Islet precursor cell (in vitro differentiated cells): ENCODE measurements at regions not wholly inside any gene's neighbourhood (a gene's known extent, or its start where the extent isn't known, plus 50 kb on each side); places are given as distances from the start of the nearest gene placed in this dataset.
"Not testable (repeated sequence)": the region's sequence is repeated elsewhere in the genome, so short reads cannot be mapped to it uniquely, and the experiment has no call there.

Experiments
- DNase-seq: peaks from one replicate; pipeline ENCODE4 v3.0.0-alpha.2; 2018

- no peak for DNase-seq
Measured at GRCh38 chr15:92805080-92805690, 94.9 kb upstream of the CHD2 start.

DNA sequence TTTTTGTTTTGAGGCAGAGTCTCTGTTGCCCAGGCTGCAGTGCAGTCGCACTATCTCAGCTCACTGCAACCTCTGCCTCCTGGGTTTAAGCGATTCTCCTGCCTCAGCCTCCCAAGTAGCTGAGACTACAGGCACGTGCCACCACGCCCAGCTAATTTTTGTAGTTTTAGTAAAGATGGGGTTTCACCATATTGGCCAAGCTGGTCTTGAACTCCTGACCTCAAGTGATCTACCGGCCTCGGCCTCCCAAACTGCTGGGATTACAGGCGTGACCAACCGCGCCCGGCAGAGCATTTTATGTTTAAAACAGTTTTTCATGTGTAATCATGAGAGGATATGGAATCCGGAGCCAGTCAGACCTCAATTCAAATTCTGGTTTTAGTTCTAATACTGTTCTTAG lies 94.0 kb upstream of the CHD2 start:
- not testable (repeated sequence) for DNase-seq

DNA sequence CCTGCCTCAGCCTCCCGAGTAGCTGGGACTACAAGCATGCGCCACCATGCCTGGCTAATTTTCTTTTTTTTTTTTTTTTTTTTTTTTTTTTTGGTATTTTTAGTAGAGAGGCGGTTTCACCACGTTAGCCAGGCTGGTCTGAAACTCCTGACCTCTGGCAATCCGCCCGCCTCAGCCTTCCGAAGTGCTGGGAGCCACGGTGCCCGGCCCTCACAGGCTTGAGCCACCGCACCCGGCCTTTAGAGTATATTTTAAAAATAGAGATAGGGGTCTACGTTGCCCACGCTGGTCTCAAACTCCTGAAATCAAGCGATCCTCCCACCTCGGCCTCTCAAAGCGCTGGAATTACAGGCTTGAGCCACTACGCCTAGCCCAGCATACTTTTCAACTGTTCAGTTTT lies 93.4 kb upstream of the CHD2 start:
- DNase-seq = no peak

DNA sequence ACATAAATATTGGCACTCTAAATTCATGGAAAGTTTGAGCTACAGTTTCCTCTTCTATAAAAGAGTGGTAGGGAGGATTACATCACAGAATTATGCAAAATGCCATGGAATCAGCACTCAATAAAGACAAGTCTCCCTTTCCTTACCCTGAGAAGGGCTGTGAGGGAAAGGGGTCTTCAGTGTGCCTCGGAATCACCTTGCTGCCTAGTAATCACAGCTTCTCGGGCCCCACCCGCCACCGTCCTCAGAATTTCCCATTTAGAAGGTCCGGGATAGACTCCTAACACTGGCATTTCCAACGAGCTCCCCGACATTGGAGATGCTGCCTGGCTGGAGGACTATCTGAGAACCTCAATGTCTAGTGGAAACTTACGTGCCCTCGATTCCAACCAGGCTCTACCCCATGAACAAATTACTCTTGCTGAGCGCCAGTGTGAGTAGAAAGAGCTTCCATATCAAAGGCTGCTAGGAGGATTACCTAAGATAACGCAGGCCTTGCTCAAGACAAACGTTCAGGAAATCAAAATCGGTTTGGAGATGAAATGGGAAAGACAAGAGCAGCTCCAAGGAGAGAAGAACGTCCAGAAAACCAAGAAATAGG lies 92.1 kb upstream of the CHD2 start:
- DNase-seq = no peak

GRCh38 chr15:92808598-92809063 lies 91.5 kb upstream of the CHD2 start:
- DNase-seq = peak; percentile 74

DNA sequence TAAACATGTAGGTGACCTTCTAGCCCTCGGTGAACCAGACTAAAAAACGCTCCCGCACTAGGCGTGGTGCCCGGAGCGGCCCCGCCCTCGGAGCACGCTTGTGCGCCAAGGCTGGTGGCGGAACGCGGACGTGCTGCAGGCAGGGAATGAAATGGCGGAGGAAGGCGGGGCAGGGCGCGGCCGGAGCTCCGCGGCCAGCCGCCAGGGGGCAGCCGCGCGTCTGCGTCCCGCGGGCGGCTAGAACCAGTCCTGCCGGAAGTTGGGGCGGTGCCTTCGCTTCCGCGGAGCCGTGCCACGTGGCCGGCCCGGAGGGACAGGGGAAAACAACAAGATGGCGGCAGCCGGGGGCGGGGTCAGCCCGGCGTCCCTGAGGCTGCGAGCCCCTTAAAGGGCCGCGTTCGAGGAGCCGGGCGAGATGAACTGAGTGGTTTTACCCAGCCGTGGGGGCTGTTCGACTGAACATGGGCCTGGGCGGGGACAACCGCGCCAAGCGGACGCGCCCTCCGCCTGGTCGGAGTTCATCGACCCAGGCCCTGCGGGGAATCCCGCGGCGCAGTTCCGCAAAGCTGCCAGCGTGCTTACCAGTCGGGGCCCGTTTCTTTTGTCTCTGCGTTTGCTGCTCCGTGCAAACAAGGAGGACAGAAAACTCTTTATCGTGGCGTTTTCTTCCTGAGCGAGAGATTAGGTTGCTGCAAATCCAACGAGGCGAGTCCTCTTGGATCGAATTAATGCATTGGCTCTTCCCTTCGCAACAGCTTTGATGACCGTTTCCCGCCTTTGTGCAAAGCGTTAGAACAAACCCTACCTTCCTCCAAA lies 90.9 kb upstream of the CHD2 start:
- peak; percentile 99 for DNase-seq

DNA sequence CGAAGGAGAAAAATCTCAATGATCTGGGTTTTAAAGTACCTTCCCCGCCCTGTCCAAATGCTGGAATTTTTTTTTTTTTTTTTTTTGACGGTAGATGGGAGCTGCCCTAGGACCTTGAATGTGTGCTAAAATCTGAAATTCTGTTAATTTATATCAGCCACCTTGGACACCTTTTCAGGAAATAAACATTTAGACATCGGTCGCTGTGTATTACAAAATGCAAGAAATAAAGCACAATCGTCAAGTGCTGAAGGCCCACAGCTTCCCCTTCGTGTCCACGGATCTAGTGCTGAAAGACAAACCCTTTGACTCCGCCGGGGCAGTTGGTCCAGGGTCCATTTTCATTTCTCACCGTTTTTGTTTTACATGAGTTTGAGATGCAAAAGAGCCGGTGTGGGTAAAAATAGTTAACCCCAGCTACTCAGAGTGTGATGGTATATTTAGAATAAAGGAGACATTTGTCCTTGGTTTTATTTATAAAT lies 90.2 kb upstream of the CHD2 start:
- no peak for DNase-seq

DNA sequence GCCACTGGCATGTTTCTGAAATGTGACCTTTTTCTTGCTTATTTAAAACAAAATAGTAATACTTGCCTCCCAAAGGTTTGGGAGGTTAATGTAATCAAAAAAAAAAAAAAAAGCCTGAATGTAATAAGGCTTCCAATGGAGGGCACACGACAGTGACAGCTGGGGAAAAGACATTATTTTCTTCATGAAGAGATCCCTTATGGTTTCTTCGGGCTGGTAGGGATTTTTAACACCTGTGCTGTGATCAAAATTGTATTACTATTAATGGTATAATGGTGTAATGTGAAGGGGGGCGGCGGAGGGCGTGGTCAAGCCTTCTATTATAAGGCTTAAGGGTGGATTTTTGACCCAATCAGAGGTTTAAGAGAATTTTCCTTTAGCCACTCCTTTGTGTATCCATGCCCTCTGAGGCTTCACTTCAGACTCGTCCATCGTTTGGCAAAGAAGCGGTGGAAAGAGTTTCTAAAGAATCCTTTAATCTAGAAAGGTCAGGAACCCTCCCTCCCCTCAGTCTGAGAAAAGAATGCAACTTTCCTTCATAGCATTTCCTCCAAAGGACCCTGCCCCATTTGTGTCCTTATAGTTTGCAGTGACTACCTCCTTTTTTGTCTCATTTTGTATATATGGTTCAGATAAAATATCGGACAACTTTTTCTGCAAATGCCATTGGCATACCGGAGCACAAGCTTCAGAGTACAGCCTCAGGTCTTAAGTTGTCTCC lies 89.5 kb upstream of the CHD2 start:
- no peak for DNase-seq

DNA sequence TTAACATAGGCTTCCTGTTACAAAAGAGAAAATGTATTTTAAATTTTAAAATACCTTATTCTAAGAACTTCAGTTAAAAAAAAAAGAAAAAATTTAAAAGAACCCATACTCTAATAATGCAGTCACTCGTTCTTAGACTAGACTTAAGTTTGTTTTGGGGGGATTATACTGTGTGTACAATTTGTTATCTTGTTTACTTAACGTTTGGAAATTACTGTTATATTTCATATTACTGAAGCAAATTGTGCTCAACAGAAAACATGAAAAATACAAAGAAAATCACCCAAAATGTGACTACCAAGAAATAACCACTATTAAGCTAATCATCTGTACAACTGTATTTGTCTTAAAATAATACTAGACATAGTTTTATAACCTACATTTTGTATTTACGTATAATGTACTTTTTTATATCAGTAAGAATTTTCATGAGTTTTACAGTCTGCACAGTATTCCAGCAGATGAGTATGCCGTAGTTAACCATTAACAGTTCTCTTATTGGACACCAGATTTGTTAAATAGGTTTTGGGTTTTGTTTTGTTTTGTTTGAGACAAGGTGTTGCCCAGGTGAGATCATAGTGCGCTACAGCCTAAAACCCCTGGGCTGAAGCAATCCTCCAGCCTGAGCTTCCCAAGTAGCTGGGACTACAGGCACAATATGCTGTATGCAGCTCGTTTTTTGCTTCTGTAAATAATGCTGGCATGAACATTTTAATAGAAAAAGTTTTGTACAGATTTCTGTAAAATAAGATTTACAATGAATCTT lies 88.8 kb upstream of the CHD2 start:
- no peak for DNase-seq

- DNase-seq = no peak
Measured at GRCh38 chr15:92812271-92812670, 87.9 kb upstream of the CHD2 start.

- no peak for DNase-seq
Measured at GRCh38 chr15:92813485-92813884, 86.6 kb upstream of the CHD2 start.

DNA sequence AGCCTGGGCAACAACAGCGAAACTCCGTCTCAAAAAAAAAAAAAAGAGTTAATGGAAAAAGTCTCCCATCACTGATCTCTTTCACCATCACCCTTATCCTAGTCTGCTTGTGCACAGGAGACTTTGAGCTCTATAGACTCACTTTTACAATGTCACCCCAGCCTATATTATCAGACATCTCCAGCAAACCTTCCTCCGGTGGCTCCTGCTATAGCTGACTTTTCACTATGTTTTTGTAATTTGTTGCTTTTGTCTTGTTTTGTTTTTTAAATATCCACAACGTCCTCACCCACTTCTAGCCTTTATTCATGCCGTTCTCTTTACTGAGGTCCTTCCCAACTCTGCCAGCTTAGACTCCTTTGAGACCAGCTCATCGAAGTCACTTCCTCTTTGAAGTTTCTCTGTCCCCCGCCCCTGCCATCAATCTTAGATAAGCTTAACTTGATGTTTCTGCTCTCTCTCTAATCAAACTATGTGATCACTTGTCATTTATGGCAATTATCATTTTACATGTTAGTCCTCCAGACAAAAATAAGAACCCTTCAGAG lies 82.7 kb upstream of the CHD2 start:
- no peak for DNase-seq

DNA sequence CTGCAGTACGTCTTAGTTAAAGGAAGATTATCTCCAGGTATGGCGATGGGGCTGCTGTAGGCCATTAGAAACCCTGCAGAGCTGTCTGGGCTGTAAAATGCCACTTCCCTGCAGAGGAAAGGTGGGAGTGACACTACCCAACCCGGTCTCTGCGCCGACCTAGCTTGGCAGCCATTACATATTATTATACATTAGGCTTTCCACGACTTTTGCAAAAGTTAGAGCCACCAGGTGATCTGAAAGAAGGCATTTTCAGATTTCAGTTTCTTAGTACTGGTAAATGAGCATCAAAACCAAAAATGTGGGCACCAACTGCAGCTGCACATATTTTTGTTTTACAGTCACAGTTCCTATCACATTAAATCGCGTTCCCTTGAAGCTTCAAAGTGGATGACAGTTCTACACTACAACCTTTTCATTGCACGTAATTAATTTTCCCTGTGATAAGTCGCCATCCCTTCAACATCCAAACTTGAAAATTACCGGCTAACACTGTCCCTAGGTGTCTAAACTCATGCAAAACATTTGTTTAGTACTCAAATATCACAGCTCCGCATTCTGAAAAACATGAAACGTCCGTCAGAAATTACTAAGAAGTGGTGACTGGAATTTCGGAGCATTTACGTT lies 81.4 kb upstream of the CHD2 start:
- no peak for DNase-seq

GRCh38 chr15:92819278-92820235 lies 80.6 kb upstream of the CHD2 start:
- no peak for DNase-seq

DNA sequence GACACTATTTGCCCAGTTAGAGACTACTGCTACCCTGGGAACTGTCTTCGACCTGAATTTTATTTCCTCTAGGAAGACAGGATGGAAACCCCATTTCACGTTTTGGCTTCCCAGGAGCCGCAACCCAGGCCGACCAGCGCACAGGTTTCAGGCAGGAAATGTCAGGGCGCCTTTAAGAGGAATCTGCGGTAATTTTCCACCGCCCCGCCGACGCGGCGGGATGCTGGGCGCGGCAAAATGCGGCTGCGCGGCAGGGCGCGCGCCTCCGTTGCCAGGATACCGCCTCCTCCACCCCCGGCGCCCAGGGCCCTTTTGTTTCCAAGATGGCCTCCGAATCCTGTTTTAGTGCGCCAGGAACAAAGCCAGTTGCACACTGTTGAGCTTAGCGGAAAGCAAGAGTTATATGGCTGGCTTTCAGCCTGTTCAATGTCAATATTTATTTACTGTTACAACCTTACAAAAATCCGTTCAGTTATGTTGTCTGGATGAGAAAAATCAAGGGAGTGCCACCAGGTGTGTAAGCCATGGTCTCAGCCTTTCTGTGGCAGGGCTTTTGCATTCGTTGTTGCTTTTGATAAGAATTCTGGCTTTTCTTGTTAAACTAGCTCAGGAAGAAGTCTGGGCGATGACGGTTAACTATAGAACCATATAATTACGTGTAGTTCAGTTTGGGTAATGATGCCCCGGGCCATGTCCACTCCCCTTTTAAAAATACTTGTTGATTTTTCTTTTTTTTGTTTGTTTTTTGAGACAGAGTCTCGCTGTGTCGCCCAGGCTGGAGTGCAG lies 79.7 kb upstream of the CHD2 start:
- DNase-seq = peak; percentile 96

DNA sequence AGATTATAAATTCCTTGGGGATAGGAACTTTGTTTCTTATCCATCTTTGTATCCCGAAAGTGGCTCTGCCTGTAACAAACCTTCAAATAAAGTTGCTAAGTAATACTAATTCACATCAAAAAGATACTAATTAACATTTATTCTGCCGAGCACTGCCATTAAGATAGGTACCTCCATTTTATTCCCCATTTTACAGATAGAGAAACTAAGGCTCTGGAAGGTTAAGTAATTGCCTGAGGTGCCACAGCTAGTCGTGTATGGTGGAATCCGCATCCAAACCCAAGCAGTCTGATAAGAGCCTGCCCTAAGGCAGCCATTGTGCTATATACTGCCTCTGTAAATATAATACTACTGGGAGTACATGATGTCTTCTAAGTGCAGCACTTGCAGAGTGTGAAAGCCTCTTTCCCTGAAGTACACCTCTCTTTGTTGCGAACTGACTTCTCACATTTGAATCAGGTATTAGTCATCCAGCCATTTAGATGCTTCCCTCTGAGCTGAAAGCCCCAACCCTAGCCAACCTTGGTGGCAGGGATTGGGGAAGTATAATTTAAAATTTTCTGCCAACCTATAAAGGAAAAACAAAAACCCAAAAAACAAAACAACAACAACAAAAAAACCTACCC lies 78.5 kb upstream of the CHD2 start:
- no peak for DNase-seq

DNA sequence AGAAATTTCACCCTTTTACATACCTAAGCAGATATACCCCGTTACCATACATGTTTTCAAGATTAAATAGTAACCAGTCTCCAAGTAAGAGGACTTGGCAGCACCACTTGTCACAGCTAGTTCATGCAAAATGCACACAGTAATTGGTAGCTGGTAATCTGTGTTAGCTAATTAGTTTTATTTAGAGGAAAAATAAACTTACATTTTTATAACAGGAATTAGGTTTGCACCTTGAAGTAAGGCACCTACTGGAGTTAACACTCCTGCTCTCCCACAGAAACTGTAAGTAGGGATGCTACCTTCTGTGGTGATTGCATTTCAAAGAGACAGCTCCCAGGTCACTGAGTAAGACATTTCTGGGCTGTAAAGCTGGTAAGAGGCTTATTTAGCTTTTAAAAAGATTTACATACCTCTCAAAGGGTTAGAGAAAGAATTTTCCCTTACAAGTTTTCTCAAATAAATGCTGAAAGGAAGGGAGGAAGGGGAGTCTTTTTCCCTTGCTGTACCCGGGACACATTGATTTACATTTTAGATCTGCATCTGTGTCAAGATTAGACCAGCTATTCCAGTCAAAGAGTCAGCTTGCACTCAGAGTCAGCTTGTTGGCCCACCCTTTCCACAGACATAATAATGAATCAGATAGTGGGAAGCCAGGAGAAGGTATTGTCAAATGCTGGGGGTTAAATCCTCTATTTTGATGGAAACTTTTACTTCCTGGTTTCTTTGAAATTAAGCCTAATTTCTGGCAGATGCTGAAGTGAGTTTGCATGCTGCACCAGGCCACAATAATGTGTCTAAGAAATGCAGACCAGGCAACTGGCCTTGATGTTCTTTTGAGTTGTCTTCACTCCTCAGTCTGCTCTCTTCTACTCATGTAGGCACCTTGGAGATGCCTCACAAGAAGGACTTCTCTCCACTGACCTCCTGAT lies 77.6 kb upstream of the CHD2 start:
- no peak for DNase-seq

- no peak for DNase-seq
Measured at GRCh38 chr15:92825985-92826384, 74.1 kb upstream of the CHD2 start.
